DOHH2 (cell line): ENCODE measurements at regions not wholly inside any gene's neighbourhood (a gene's known extent, or its start where the extent isn't known, plus 50 kb on each side); places are given as distances from the start of the nearest gene placed in this dataset.

Experiments used
- H3F3A ChIP-seq: fragments of 200-600 bp; sonication (generic), shearing (Covaris generic); 2 replicates; pipeline ENCODE4 v1.6.0; 2016; ENCODE audit warnings: antibody characterized with exemption, mild to moderate bottlenecking; ENCODE audit not compliant: control insufficient read depth, insufficient read depth
- H3K27ac ChIP-seq: fragments of 200-600 bp; sonication (generic); 2 replicates; pipeline ENCODE4 v1.5.1; 2014; ENCODE audit warnings: low read depth, mild to moderate bottlenecking, low read length, moderate library complexity
- H3K27me3 ChIP-seq: fragments of 200-600 bp; sonication (generic); 2 replicates; pipeline ENCODE4 v1.6.1; 2014; ENCODE audit warnings: mild to moderate bottlenecking, low read length, mixed read lengths; ENCODE audit not compliant: control insufficient read depth
- H3K36me3 ChIP-seq: fragments of 200-600 bp; sonication (generic); 2 replicates; pipeline ENCODE4 v1.6.1; 2014; ENCODE audit warnings: mild to moderate bottlenecking, low read length, moderate library complexity, mixed read lengths; ENCODE audit not compliant: control insufficient read depth
- H3K4me1 ChIP-seq: fragments of 200-600 bp; sonication (generic); 2 replicates; pipeline ENCODE4 v1.6.1; 2014; ENCODE audit warnings: mild to moderate bottlenecking, low read length, mixed read lengths; ENCODE audit not compliant: control insufficient read depth
- H3K4me2 ChIP-seq: fragments of 200-600 bp; sonication (generic); 2 replicates; pipeline ENCODE4 v1.6.0; 2014; ENCODE audit warnings: mild to moderate bottlenecking, low read length, moderate library complexity
- H3K4me3 ChIP-seq: fragments of 200-600 bp; sonication (generic); 2 replicates; pipeline ENCODE4 v1.5.1; 2014; ENCODE audit warnings: mild to moderate bottlenecking, low read length, mixed read lengths
- H3K79me2 ChIP-seq: fragments of 200-600 bp; sonication (generic); 2 replicates; pipeline ENCODE4 v1.6.1; 2014; ENCODE audit warnings: mild to moderate bottlenecking, low read length, mixed read lengths; ENCODE audit not compliant: control insufficient read depth
- H3K9me2 ChIP-seq: fragments of 200-600 bp; sonication (generic); replicated peaks from 2 replicates; pipeline ENCODE4 v1.6.1; 2014; ENCODE audit warnings: mild to moderate bottlenecking, low read length, mixed read lengths; ENCODE audit not compliant: control insufficient read depth
- H3K9me3 ChIP-seq: fragments of 200-600 bp; sonication (generic); 2 replicates; pipeline ENCODE4 v1.6.1; 2014; ENCODE audit warnings: antibody characterized with exemption, low read length, mixed read lengths; ENCODE audit not compliant: control insufficient read depth, insufficient read depth
- H4K20me1 ChIP-seq: fragments of 200-600 bp; sonication (generic); 2 replicates; pipeline ENCODE4 v1.6.0; 2014; ENCODE audit warnings: low read depth, mild to moderate bottlenecking, antibody characterized with exemption, low read length, moderate library complexity; ENCODE audit not compliant: control insufficient read depth, insufficient read depth
- CTCF ChIP-seq: fragments of 200-600 bp; sonication (generic); IDR thresholded peaks from one replicate; pipeline ENCODE4 v1.5.1; 2014; ENCODE audit warnings: antibody characterized with exemption, mild to moderate bottlenecking, low read depth, low read length; ENCODE audit not compliant: poor library complexity, severe bottlenecking
- EZH2phosphoT487 ChIP-seq: fragments of 200-600 bp; sonication (generic); IDR thresholded peaks from 2 replicates; pipeline ENCODE4 v1.6.1; 2017; ENCODE audit warnings: borderline replicate concordance, mild to moderate bottlenecking, antibody characterized with exemption, low read length, moderate library complexity, mixed read lengths

- no peak overlapping the region for H3K27ac ChIP-seq
- H3F3A ChIP-seq = no peaks in the 10 kb centered on the region
- H3K27me3 ChIP-seq = no peaks in the 10 kb centered on the region
- no peaks in the 10 kb centered on the region for H4K20me1 ChIP-seq
- no peaks in the 10 kb centered on the region for H3K4me1 ChIP-seq
- H3K79me2 ChIP-seq = no peaks in the 10 kb centered on the region
- TF ChIP-seq EZH2phosphoT487 (no peak), CTCF (no peak)
- H3K36me3 ChIP-seq = no peaks in the 10 kb centered on the region
- no peaks in the 10 kb centered on the region for H3K9me3 ChIP-seq
- H3K9me2 ChIP-seq = no peaks in the 10 kb centered on the region
- no peak overlapping the region for H3K4me2 ChIP-seq
- no peak overlapping the region for H3K4me3 ChIP-seq
Measured at GRCh38 chr4:171281359-171281758, 531.8 kb upstream of the GALNTL6 start.

GRCh38 chr4:171279131-171279530 lies 534.1 kb upstream of the GALNTL6 start:
- Histone ChIP-seq H3K4me2 (no peak overlapping the region), H4K20me1 (no peaks in the 10 kb centered on the region), H3K9me2 (no peaks in the 10 kb centered on the region), H3K27ac (no peak overlapping the region), H3K4me1 (no peaks in the 10 kb centered on the region), H3K9me3 (no peaks in the 10 kb centered on the region), H3K36me3 (no peaks in the 10 kb centered on the region), H3K27me3 (no peaks in the 10 kb centered on the region), H3K79me2 (no peaks in the 10 kb centered on the region), H3K4me3 (no peak overlapping the region), H3F3A (no peaks in the 10 kb centered on the region)
- TF ChIP-seq EZH2phosphoT487 (no peak), CTCF (no peak)

GRCh38 chr4:171266671-171267070 lies 546.5 kb upstream of the GALNTL6 start:
- Histone ChIP-seq H3K27ac (no peak overlapping the region), H3K9me3 (no peaks in the 10 kb centered on the region), H3K27me3 (no peaks in the 10 kb centered on the region), H3K9me2 (no peaks in the 10 kb centered on the region), H3K4me3 (no peak overlapping the region), H3F3A (no peaks in the 10 kb centered on the region), H3K36me3 (no peaks in the 10 kb centered on the region), H3K4me2 (no peak overlapping the region), H4K20me1 (no peaks in the 10 kb centered on the region), H3K79me2 (no peaks in the 10 kb centered on the region), H3K4me1 (no peaks in the 10 kb centered on the region)
- TF ChIP-seq EZH2phosphoT487 = no peak
- no peak for TF ChIP-seq CTCF

GRCh38 chr4:171265190-171265818 lies 547.9 kb upstream of the GALNTL6 start:
- Histone ChIP-seq H3K4me3 (no peak overlapping the region), H3K27me3 (no peaks in the 10 kb centered on the region), H3K27ac (no peak overlapping the region), H3K4me2 (no peak overlapping the region), H3K36me3 (no peaks in the 10 kb centered on the region), H3K9me3 (no peaks in the 10 kb centered on the region), H3K9me2 (no peaks in the 10 kb centered on the region), H3K79me2 (no peaks in the 10 kb centered on the region), H3K4me1 (no peaks in the 10 kb centered on the region), H4K20me1 (no peaks in the 10 kb centered on the region), H3F3A (no peaks in the 10 kb centered on the region)
- TF ChIP-seq CTCF = no peak
- TF ChIP-seq EZH2phosphoT487 = no peak
